ENCODE measurements at regions not wholly inside any gene's neighbourhood (a gene's known extent, or its start where the extent isn't known, plus 50 kb on each side); places are given as distances from the start of the nearest gene placed in this dataset.

GRCh38 chr3:106332129-106332528 lies 463.3 kb upstream of the CBLB start:
- H3K27me3 Mint-ChIP-seq, result no peaks in the 10 kb centered on the region
- ChIA-PET CTCF (no interaction called here), POLR2A (interaction anchor here (1.0 kb wide), 1 partner anchor 509 kb away, joined by 3 read pairs; no protein-coding TSS in a partner anchor)
- H3K4me3 Mint-ChIP-seq, result no peak overlapping the region
- peaks cover 68% of the 10 kb centered on the region for H3K4me1 Mint-ChIP-seq
- no peak for DNase-seq
- H3K36me3 Mint-ChIP-seq (ENCODE audit: low read depth), result peaks cover 9% of the 10 kb centered on the region
- H3K9me3 Mint-ChIP-seq, result peaks cover 6% of the 10 kb centered on the region
- peak overlapping the region; percentile 18 for H3K27ac Mint-ChIP-seq

DNA sequence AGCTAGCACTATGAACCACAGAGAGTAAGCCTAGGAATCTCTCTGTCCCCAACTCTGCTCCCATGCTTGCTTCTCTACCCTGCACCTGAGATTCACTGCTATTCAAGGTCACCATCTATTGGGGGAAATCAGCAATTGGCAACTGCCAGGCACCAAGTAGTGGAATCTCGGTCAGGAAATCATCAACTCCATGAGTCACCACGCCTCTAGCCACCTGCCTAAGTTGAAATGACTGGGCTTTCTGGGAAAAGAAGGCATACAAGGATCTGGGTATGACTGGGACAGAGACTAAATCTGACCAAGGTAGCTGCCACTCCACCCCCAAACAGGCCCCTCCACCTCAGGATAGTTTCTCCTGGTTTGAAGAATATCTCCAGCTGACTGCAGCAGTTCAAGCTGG lies 464.1 kb upstream of the CBLB start:
- H3K4me3 Mint-ChIP-seq, result no peak overlapping the region
- CTCF ChIA-PET, result interaction anchor here (0.6 to 1.1 kb wide), 4 partner anchors 8 to 156 kb away, joined by 3 read pairs; no protein-coding TSS in a partner anchor
- H3K9me3 Mint-ChIP-seq, result peaks cover 8% of the 10 kb centered on the region

GRCh38 chr3:106333911-106334618 lies 465.3 kb upstream of the CBLB start:
- Mint-ChIP-seq H3K4me1 (peaks cover 76% of the 10 kb centered on the region), H3K36me3 (ENCODE audit: low read depth) (peaks cover 10% of the 10 kb centered on the region), H3K27me3 (no peaks in the 10 kb centered on the region), H3K9me3 (peaks cover 11% of the 10 kb centered on the region), H3K27ac (peak overlapping the region; percentile 80), H3K4me3 (peak overlapping the region; percentile 44)
- CTCF ChIA-PET, result interaction anchor here (0.7 to 1.1 kb wide), 3 partner anchors 10 to 157 kb away, joined by 3 read pairs; no protein-coding TSS in a partner anchor
- DNase-seq, result peak; percentile 56
- POLR2A ChIA-PET, result interaction anchor here (0.8 to 1.6 kb wide), 4 partner anchors 28 to 161 kb away, joined by 3 to 6 read pairs (median 4); no protein-coding TSS in a partner anchor

More for the DNA sequence above, 464.1 kb upstream of the CBLB start:
- Mint-ChIP-seq H3K27me3 (no peaks in the 10 kb centered on the region), H3K4me1 (peaks cover 65% of the 10 kb centered on the region), H3K36me3 (ENCODE audit: low read depth) (peaks cover 8% of the 10 kb centered on the region), H3K27ac (peak overlapping the region; percentile 80)
- DNase-seq, result peak; percentile 55
- POLR2A ChIA-PET, result interaction anchor here (1.0 kb wide), 1 partner anchor 34 kb away, joined by 3 read pairs; no protein-coding TSS in a partner anchor

- ChIA-PET POLR2A (no interaction called here), CTCF (no interaction called here)
- Mint-ChIP-seq H3K36me3 (ENCODE audit: low read depth) (peaks cover 10% of the 10 kb centered on the region), H3K4me3 (no peak overlapping the region), H3K27me3 (peaks cover under 1% of the 10 kb centered on the region), H3K9me3 (peaks cover 11% of the 10 kb centered on the region), H3K27ac (peak overlapping the region; percentile 42), H3K4me1 (peaks cover 73% of the 10 kb centered on the region)
- DNase-seq, result no peak
Observed at GRCh38 chr3:106336619-106337018, 467.8 kb upstream of the CBLB start.

- no peak for DNase-seq
- ChIA-PET POLR2A (no interaction called here), CTCF (no interaction called here)
Observed at GRCh38 chr3:106337116-106337515, 468.3 kb upstream of the CBLB start.

GRCh38 chr3:106338582-106339214 lies 469.9 kb upstream of the CBLB start:
- POLR2A ChIA-PET, result interaction anchor here (0.9 to 1.8 kb wide), 4 partner anchors 10 to 471 kb away, joined by 3 to 5 read pairs (median 4); no protein-coding TSS in a partner anchor

More at GRCh38 chr3:106337116-106337515, 468.3 kb upstream of the CBLB start:
- Mint-ChIP-seq H3K27me3 (peaks cover 1% of the 10 kb centered on the region), H3K4me3 (no peak overlapping the region), H3K36me3 (ENCODE audit: low read depth) (peaks cover 10% of the 10 kb centered on the region), H3K9me3 (peaks cover 11% of the 10 kb centered on the region), H3K4me1 (peaks cover 69% of the 10 kb centered on the region), H3K27ac (no peak overlapping the region)

GRCh38 chr3:106339551-106339950 lies 470.7 kb upstream of the CBLB start:
- peak overlapping the region; percentile 23 for H3K27ac Mint-ChIP-seq

More at GRCh38 chr3:106338582-106339214, 469.9 kb upstream of the CBLB start:
- H3K9me3 Mint-ChIP-seq, result peaks cover 11% of the 10 kb centered on the region
- no peak for DNase-seq
- H3K27me3 Mint-ChIP-seq, result peaks cover 1% of the 10 kb centered on the region
- CTCF ChIA-PET, result no interaction called here
- peaks cover 10% of the 10 kb centered on the region for H3K36me3 Mint-ChIP-seq (ENCODE audit: low read depth)
- H3K27ac Mint-ChIP-seq, result peak overlapping the region; percentile 77
- peaks cover 54% of the 10 kb centered on the region for H3K4me1 Mint-ChIP-seq
- peak overlapping the region; percentile 11 for H3K4me3 Mint-ChIP-seq

GRCh38 chr3:106341087-106341486 lies 472.3 kb upstream of the CBLB start:
- Mint-ChIP-seq H3K36me3 (ENCODE audit: low read depth) (peaks cover 10% of the 10 kb centered on the region), H3K4me3 (no peak overlapping the region), H3K4me1 (peaks cover 32% of the 10 kb centered on the region), H3K27ac (no peak overlapping the region), H3K9me3 (peaks cover 11% of the 10 kb centered on the region), H3K27me3 (peaks cover 1% of the 10 kb centered on the region)
- ChIA-PET POLR2A (no interaction called here), CTCF (no interaction called here)
- no peak for DNase-seq

More at GRCh38 chr3:106339551-106339950, 470.7 kb upstream of the CBLB start:
- DNase-seq, result no peak
- ChIA-PET POLR2A (interaction anchor here (1.6 kb wide), 1 partner anchor 43 kb away, joined by 4 read pairs; no protein-coding TSS in a partner anchor), CTCF (no interaction called here)
- Mint-ChIP-seq H3K27me3 (peaks cover 1% of the 10 kb centered on the region), H3K9me3 (peaks cover 11% of the 10 kb centered on the region), H3K36me3 (ENCODE audit: low read depth) (peaks cover 10% of the 10 kb centered on the region), H3K4me3 (no peak overlapping the region), H3K4me1 (peaks cover 47% of the 10 kb centered on the region)

DNA sequence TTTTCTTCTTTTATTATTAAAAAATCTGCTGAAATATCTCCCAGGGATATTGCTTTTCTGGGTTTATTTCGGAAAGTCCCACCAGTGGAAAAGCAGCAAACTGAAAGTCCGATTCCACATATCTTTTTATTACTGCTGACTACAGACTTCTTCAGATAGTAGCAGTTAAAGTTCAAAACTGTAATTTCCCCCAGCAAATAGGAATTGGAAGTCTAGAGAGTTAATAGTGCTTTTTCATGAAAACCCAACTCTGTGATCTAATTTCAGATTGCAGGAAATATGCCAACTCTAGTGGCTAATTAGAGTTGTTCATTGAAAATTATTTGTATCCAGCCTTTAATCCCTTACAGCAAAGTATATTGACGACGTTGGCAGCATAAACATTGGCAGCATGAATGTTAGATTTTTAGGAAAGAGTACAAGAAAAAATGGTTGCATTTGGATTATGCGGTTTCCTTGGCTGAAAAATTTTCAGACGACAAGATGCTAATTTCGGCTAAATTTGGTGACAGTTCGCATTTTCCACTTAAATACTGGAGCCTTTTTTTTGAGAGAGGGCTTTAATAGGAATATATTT lies 472.9 kb upstream of the CBLB start:
- H3K36me3 Mint-ChIP-seq (ENCODE audit: low read depth), result peaks cover 6% of the 10 kb centered on the region

DNA sequence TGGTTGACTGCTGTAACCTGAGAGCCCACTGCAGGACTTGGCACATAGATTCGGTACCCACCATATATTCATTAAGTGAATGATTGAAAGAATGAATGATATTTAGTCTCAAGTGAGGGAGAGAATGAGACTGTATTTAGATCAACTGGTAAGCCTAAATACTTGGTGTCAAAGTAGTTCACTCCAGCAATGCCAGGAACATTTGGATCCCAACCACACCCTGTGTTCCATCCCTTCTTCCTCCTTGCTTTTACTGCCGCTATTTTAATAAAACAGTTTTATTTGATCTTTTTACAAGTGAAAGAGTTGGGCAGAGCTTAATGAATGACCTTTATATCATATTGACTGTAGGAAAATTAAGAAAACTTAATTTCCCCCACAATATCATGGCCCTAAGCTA lies 473.6 kb upstream of the CBLB start:
- Mint-ChIP-seq H3K27ac (no peak overlapping the region), H3K4me3 (no peak overlapping the region), H3K36me3 (ENCODE audit: low read depth) (peaks cover 6% of the 10 kb centered on the region), H3K9me3 (peaks cover 5% of the 10 kb centered on the region), H3K27me3 (peaks cover 1% of the 10 kb centered on the region), H3K4me1 (peaks cover 20% of the 10 kb centered on the region)
- no peak for DNase-seq
- POLR2A ChIA-PET, result no interaction called here
- CTCF ChIA-PET, result no interaction called here

More for the DNA sequence above, 472.9 kb upstream of the CBLB start:
- no peak for DNase-seq
- Mint-ChIP-seq H3K27ac (no peak overlapping the region), H3K4me1 (peaks cover 26% of the 10 kb centered on the region), H3K4me3 (no peak overlapping the region), H3K9me3 (peaks cover 7% of the 10 kb centered on the region), H3K27me3 (peaks cover 1% of the 10 kb centered on the region)
- ChIA-PET POLR2A (no interaction called here), CTCF (no interaction called here)

GRCh38 chr3:106343811-106344210 lies 475.0 kb upstream of the CBLB start:
- Mint-ChIP-seq H3K27ac (no peak overlapping the region), H3K27me3 (peaks cover 1% of the 10 kb centered on the region), H3K4me1 (peaks cover 8% of the 10 kb centered on the region), H3K4me3 (no peak overlapping the region), H3K9me3 (no peaks in the 10 kb centered on the region), H3K36me3 (ENCODE audit: low read depth) (no peaks in the 10 kb centered on the region)
- ChIA-PET CTCF (no interaction called here), POLR2A (no interaction called here)
- no peak for DNase-seq

DNA sequence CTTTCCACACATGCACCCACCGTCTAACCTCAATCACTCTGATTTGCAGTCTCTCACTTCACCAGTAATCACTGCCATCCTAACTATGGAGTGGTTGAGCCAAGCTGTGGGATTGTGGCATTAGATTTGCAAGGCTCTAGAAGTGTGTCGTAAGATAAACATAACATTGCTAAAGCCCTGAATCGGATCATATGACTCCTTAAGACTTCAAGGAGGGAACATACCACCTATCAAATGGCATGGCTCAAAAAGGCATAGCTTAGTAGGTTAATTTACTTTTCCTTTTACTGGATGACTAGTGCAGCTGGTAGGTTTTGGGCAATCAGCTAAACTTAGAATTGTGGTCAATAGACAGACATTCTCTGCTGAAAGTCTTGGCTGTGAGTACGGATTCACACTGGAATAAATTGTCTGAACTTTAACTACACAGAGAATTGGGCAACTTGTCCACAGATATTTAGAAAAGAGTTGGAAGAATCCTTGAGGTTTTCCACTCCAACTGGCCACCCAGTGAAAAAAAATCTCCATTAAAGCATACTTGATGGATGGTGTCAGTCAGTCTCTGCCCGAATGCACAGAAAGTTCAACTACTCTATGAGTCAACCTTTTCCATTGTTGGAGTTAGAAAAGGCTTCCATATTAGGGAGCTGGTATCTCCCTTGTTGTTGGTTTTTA lies 476.7 kb upstream of the CBLB start:
- H3K36me3 Mint-ChIP-seq (ENCODE audit: low read depth), result no peaks in the 10 kb centered on the region
- H3K4me3 Mint-ChIP-seq, result no peak overlapping the region
- H3K27me3 Mint-ChIP-seq, result peaks cover 1% of the 10 kb centered on the region
- ChIA-PET POLR2A (no interaction called here), CTCF (interaction anchor here (0.5 kb wide), 1 partner anchor 27 kb away, joined by 3 read pairs; no protein-coding TSS in a partner anchor)
- peaks cover 13% of the 10 kb centered on the region for H3K4me1 Mint-ChIP-seq
- no peaks in the 10 kb centered on the region for H3K9me3 Mint-ChIP-seq
- H3K27ac Mint-ChIP-seq, result no peak overlapping the region
- DNase-seq, result no peak

DNA sequence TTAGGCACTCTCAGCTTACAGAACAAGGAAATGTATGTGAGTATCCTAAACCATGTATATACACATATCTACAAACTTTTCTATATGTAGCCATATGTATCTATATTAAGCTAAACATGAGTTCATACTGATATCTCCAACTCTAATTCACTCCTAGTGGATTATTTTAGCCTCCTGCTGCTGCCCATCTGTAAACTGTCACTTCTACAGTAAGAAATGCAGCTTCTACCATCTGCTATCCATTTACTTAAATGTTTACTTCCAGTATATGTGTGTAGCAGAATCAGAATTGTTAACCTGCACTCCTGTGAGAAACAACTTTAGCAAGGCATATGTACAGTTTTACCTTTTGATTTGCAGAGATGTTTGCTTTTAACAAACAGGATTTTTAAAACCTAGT lies 478.5 kb upstream of the CBLB start:
- Mint-ChIP-seq H3K36me3 (ENCODE audit: low read depth) (peaks cover 6% of the 10 kb centered on the region), H3K4me3 (no peak overlapping the region), H3K27me3 (no peaks in the 10 kb centered on the region), H3K27ac (no peak overlapping the region), H3K9me3 (peaks cover 5% of the 10 kb centered on the region), H3K4me1 (peaks cover 13% of the 10 kb centered on the region)
- ChIA-PET CTCF (no interaction called here), POLR2A (no interaction called here)
- no peak for DNase-seq

Data from activated CD4-positive, alpha-beta memory T cell treated with anti-CD3 and anti-CD28 coated beads, Interleukin-2, amount 10 ng/mL, durations not matched to agents 7 days and 5 days (primary cell).